HG03354 (cell line): ENCODE measurements at regions not wholly inside any gene's neighbourhood (a gene's known extent, or its start where the extent isn't known, plus 50 kb on each side); places are given as distances from the start of the nearest gene placed in this dataset.
"Not testable (repeated sequence)": the region's sequence is repeated elsewhere in the genome, so short reads cannot be mapped to it uniquely, and the experiment has no call there.

ENCODE experiments used
- ATAC-seq: cut with Tn5 transposase; IDR thresholded peaks from one replicate; pipeline ENCODE4 v1.9.1; 2021; ENCODE audit warnings: mild to moderate bottlenecking; ENCODE audit not compliant: unreplicated experiment, poor library complexity, severe bottlenecking

- no peak for ATAC-seq
Observed at GRCh38 chr5:50898966-50899365, 232.5 kb downstream of the PARP8 start.

- no peak for ATAC-seq
Observed at GRCh38 chr5:50900952-50901510, 234.6 kb downstream of the PARP8 start.

GRCh38 chr5:50903651-50904050 is 237.2 kb downstream of the PARP8 start:
- no peak for ATAC-seq

- ATAC-seq: no peak
Observed at GRCh38 chr5:50905996-50906570, 239.6 kb downstream of the PARP8 start.

- ATAC-seq: not testable (repeated sequence)
Observed at GRCh38 chr5:50920160-50920559, 253.7 kb downstream of the PARP8 start.

GRCh38 chr5:50921366-50922133 is 255.1 kb downstream of the PARP8 start:
- ATAC-seq: no peak

DNA sequence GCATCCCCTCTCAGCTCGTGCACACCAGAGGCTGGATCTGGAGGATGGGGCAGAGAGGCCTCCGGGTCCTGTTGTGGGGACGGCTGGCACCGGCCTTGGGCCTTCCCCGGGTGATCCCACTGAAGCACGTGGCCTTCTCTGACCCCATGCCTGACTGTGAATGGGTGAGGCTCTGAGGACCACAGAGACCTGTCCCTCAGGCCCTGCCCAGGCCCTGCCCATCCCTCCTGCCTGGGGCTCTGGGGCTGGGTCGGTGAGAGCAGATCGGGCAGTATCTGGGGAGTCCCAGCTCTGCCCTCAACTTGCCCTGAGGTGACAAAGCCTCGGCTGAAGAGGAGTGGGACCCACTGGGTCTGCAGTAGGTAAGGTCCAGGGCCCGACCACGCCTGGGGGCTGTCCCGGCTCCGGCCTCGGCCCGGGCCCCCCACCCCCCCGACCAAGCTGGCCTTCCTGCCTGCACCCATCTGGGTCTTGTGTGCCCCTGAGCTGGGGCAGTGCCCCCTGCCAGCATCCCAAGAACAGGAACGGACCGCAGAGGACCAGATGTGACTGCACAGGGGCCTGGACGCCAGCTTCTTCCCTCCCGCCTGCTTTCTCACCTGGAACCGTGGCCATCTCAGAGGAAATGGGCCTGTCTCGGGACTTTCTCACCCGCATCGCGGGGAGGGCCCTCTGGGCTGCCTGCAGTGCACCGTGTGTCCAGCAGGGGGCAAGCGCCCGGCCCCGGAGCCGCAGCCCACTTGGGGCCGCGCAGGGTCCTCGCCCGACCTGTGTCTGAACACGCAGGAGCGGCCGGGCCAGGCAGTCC is 255.9 kb downstream of the PARP8 start:
- peak; percentile 80 for ATAC-seq

GRCh38 chr5:50922942-50923767 is 256.7 kb downstream of the PARP8 start:
- ATAC-seq: peak; percentile 5

DNA sequence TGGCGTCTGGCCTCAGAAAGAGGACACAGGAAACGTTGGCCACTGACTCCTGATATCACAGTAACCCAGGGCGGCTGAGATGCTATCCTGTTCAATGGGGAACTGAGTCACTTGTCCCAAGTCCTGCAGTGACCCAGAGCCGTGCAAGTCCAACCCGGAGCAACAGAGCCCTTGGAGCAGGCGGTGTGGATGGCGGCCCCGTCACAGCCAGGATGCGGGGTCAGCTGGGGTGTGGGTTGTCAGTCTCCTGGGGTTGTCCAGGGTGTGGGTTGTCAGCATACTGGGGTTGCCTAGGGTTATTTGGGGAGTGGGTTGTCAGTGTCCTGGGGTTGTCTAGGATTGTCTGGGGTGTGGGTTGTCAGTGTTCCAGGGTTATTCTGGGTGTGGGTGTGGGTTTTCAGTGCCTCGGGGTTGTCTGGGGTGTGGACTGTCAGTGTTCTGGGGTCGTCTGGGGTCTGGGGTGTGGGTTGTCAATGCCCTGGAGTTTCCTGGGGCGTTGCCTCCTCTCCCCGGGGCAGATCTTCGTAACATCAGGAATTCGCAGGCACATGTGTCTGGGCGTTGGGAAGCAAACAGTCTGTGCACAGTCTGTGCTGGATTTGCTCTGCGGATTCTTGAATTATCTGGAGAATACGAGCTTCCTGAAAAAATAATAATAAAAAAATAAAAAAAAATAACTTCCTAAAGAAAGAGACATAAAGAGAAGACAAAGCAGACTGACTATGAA is 257.5 kb downstream of the PARP8 start:
- ATAC-seq: no peak

DNA sequence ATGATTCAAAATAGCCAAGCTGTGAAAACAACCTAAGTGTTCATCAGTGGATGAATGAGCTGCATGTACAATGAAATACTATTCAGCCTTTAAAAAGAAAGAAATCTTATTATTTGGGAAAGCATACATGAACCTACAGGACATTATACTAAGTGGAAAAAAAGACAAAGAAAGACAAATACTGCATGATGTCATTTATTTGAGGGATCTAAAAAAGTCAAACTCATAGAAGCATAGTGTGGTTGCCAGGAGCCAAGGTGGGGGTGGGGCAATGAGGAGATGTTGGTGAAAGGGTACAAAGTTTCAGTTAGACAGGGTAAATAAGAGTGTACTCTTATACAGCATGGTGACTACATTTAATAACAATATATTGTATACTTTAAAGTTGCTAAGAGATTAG is 261.5 kb downstream of the PARP8 start:
- no peak for ATAC-seq

GRCh38 chr5:50929174-50929573 is 262.7 kb downstream of the PARP8 start:
- ATAC-seq: no peak

- ATAC-seq: no peak
Observed at GRCh38 chr5:50934343-50934742, 267.9 kb downstream of the PARP8 start.

- no peak for ATAC-seq
Observed at GRCh38 chr5:50945139-50945538, 278.7 kb downstream of the PARP8 start.

DNA sequence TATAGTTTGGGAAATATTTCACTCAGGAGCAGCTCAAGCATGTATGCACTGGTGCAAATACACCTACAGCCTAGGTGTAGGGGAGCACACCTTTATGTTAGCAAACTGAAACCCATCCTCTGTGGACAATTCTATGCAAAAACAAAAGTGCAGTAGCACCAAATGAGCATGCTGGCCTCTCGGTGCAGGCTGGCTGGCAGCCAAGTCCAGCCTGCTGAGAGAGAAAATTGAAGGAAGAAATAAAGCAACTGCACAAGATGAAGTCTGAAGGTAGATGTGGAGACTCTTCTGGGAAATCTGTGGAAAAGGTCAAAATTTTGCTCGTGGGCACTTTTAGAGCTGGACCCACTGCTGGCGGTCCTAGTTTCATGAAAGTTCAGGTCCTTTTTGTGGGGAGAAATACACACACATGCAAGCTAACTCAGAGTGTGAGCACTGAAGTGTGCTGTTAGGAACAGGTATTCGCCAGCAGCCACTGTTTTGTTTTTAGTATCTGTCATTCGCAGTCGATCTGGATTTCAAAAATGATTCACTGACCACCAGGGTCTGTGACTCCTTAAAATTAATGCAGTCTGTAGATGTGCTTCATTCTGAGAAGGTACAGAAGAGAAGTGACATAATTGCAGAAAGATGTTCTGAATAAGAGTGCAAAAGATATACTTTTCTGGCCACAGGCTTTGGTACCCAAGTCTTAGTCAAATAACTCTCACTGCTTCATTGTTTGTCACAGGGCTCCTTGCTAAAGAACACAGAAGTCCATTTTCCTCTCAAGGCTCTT is 281.7 kb downstream of the PARP8 start:
- ATAC-seq: no peak

GRCh38 chr5:50953290-50953689 is 286.9 kb downstream of the PARP8 start:
- no peak for ATAC-seq

- ATAC-seq: no peak
Observed at GRCh38 chr5:50958852-50959457, 292.5 kb downstream of the PARP8 start.

DNA sequence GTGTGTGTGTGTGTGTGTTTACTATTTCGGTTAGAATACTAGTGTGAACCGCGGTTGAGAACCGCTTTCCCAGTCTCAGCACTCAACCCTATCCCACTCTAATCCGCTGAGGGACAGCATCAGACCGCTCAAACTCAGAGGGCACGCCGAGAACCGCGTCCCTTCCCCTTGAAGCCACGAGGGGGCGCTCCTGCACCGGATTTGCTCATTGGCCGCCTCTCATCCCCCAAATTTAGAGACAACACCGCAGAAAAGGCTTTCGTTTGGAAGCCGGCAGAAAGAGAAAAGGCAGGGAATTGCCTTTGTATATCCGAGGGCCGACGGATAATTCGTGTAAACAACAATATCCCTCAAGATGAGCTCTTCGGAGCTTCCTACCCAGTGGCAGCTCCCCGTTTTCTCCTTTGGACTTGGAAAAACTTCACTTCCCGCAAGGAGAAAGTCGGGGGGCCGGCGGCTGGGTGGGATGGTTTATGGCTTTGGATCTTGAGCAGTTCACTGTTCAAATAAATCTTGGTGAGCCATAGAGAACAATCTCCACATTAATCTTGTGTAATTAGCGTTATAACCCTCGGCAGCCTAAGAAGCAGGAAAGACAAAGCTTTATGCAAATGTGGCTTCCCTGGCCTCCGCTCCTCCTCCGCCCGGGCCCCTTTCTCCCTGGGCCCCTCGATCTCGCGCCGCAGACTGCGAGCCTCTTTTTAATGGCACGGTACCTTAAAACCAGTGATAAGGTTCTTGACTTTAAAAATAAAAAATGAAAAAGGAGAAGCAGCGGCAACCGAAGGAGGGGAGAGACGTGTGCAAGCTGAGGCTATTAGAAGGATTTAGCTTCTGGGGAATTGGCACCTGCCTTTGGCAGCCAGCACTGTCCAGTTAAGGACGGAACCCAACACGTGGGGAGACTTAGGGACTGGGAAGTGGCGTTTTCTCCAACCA is 296.8 kb downstream of the PARP8 start:
- peak; percentile 88 for ATAC-seq
